Gastrocnemius medialis (tissue), 4 donors: ENCODE measurements at regions not wholly inside any gene's neighbourhood (a gene's known extent, or its start where the extent isn't known, plus 50 kb on each side); places are given as distances from the start of the nearest gene placed in this dataset.

Source experiments
- ATAC-seq, 2 donors: fragments of 150-250 bp; one replicate each; pipeline ENCODE4 v1.9.1; 2016
- DNase-seq, 2 donors: peaks; one replicate each; pipeline ENCODE4 v3.0.0-alpha.2; 2019
- H3K27ac ChIP-seq, 4 donors: fragments of 200-600 bp; sonication (generic); 1 replicate in 1 of 4; 2 replicates in 3 of 4; pipeline ENCODE4 v1.5.1; 2016 to 2018; ENCODE audit warnings: mild to moderate bottlenecking in 2 of 4, moderate library complexity in 1 of 4
- H3K27me3 ChIP-seq, 3 donors: fragments of 200-600 bp; sonication (generic) in 2 of 3; 1 replicate in 1 of 3; 2 replicates in 2 of 3; pipeline versions ENCODE4 v1.5.1 to v1.6.0; 2016 to 2019; ENCODE audit warnings: mild to moderate bottlenecking in 1 of 3, moderate library complexity in 1 of 3
- H3K36me3 ChIP-seq, 2 donors: fragments of 200-600 bp; sonication (generic) in 1 of 2; one replicate each; pipeline ENCODE4 v1.5.1; 2017 to 2018
- H3K4me1 ChIP-seq, 2 donors: fragments of 200-600 bp; sonication (generic) in 1 of 2; one replicate each; pipeline ENCODE4 v1.5.1; 2016 to 2017; ENCODE audit warnings: mild to moderate bottlenecking in 2 of 2
- H3K4me3 ChIP-seq, 4 donors: fragments of 200-600 bp; sonication (generic) in 3 of 4; 1 replicate in 1 of 4; 2 replicates in 3 of 4; pipeline ENCODE4 v1.5.1; 2016 to 2019; ENCODE audit warnings: mild to moderate bottlenecking in 2 of 4
- H3K9me3 ChIP-seq, 3 donors: fragments of 200-600 bp; sonication (generic) in 2 of 3; 1 replicate in 1 of 3; 2 replicates in 2 of 3; pipeline ENCODE4 v1.5.1; 2016 to 2019
- POLR2A ChIP-seq, 2 donors: fragments of 450-650 bp; IDR thresholded peaks; one replicate each; pipeline ENCODE4 v1.6.1; 2017; ENCODE audit warnings: antibody characterized with exemption in 2 of 2, mild to moderate bottlenecking in 2 of 2, moderate library complexity in 2 of 2
- in situ Hi-C, 4 donors: fragments of 200-750 bp; cut with MboI; loops; one replicate each; pipeline versions ENCODE4 v1.15.0 to v1.8.0; 2017; ENCODE audit warnings: low sequenced_read_pairs in 4 of 4
- intact Hi-C: fragments of 100-400 bp; cut with DNase I; formaldehyde crosslinking; loops from one replicate; pipeline ENCODE4 v1.15.1; 2023; ENCODE audit warnings: low total_unique reads
- TF ChIP-seq, protein P1 (sequence below), 5 experiments: fragments of 450-650 bp in 3 of 5; fragments of 200-600 bp in 2 of 5; sonication (generic) in 2 of 5; IDR thresholded peaks in 4 of 5; conservative IDR thresholded peaks in 1 of 5; 1 replicate in 4 of 5; 2 replicates in 1 of 5; pipeline ENCODE4 v1.5.1; 2016 to 2019; ENCODE audit warnings: antibody characterized with exemption in 5 of 5, mild to moderate bottlenecking in 3 of 5, moderate library complexity in 3 of 5

GRCh38 chr16:13540771-13541170 is 379.2 kb upstream of the ERCC4 start:
- intact Hi-C loops: no loop called here
- no peaks in the 10 kb centered on the region for H3K4me1 ChIP-seq
- TF ChIP-seq, protein P1, sequence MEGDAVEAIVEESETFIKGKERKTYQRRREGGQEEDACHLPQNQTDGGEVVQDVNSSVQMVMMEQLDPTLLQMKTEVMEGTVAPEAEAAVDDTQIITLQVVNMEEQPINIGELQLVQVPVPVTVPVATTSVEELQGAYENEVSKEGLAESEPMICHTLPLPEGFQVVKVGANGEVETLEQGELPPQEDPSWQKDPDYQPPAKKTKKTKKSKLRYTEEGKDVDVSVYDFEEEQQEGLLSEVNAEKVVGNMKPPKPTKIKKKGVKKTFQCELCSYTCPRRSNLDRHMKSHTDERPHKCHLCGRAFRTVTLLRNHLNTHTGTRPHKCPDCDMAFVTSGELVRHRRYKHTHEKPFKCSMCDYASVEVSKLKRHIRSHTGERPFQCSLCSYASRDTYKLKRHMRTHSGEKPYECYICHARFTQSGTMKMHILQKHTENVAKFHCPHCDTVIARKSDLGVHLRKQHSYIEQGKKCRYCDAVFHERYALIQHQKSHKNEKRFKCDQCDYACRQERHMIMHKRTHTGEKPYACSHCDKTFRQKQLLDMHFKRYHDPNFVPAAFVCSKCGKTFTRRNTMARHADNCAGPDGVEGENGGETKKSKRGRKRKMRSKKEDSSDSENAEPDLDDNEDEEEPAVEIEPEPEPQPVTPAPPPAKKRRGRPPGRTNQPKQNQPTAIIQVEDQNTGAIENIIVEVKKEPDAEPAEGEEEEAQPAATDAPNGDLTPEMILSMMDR (IDR thresholded peaks at IDR 0.05 in 4 of 5, conservative IDR thresholded peaks at IDR 0.05 in 1 of 5): no peak
- no peak for TF ChIP-seq POLR2A (IDR thresholded peaks at IDR 0.05)
- no peak for ATAC-seq
- H3K27ac ChIP-seq: no peak overlapping the region
- H3K4me3 ChIP-seq: no peak overlapping the region
- no peaks in the 10 kb centered on the region for H3K9me3 ChIP-seq
- H3K36me3 ChIP-seq: no peaks in the 10 kb centered on the region
- in situ Hi-C loops: no loop called here
- no peaks in the 10 kb centered on the region for H3K27me3 ChIP-seq
- DNase-seq: no peak

DNA sequence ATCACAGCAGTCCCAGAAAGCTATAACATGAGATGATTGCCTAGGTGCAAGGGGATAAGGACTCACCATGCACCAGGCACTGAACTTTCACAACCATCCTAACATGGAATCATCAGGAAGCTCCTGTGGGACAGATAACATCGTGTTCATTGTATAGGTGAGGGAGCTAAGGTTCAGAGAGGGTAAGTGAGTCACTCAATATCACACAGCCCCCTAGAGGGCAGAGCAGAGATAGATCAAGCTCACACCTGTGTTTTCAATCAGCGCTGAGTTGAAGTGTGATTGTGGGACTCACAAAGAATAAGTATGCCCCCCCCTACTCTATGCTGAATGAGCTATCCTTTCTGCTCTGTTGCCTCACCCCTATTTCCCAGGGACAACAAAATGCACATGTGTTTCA is 377.7 kb upstream of the ERCC4 start:
- in situ Hi-C loops (no loop called here), intact Hi-C loops (no loop called here)
- DNase-seq (no peak), ATAC-seq (no peak)
- Histone ChIP-seq H3K4me1 (no peaks in the 10 kb centered on the region), H3K36me3 (no peaks in the 10 kb centered on the region), H3K27me3 (no peaks in the 10 kb centered on the region), H3K4me3 (no peak overlapping the region), H3K27ac (no peak overlapping the region), H3K9me3 (no peaks in the 10 kb centered on the region)
- TF ChIP-seq, protein P1 (IDR thresholded peaks at IDR 0.05 in 4 of 5, conservative IDR thresholded peaks at IDR 0.05 in 1 of 5): no peak
- no peak for TF ChIP-seq POLR2A (IDR thresholded peaks at IDR 0.05)

DNA sequence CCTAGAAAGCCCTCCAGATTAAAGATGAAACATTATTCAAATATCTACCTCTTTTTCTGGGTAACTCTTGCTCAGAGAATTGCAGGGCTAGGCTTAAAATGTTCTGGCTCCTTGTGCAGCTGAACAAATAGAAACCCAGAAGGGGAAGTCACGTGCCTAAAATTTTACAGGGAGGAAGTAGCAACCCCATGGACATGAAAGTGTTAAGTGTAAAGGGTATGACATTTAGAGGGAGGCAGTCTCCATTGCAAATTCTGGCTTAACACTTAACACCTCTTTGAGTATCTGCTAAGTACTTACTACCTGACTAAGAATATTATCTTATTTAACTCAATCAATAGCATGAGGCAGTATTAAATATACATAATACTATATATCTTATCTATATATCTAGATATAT is 376.1 kb upstream of the ERCC4 start:
- intact Hi-C loops: no loop called here
- no peaks in the 10 kb centered on the region for H3K36me3 ChIP-seq
- ATAC-seq (no peak), DNase-seq (no peak)
- no peak overlapping the region for H3K27ac ChIP-seq
- H3K4me1 ChIP-seq: no peaks in the 10 kb centered on the region
- TF ChIP-seq, protein P1 (IDR thresholded peaks at IDR 0.05 in 4 of 5, conservative IDR thresholded peaks at IDR 0.05 in 1 of 5): no peak
- TF ChIP-seq POLR2A (IDR thresholded peaks at IDR 0.05): no peak
- H3K9me3 ChIP-seq: no peaks in the 10 kb centered on the region
- in situ Hi-C loops: no loop called here
- H3K4me3 ChIP-seq: no peak overlapping the region
- no peaks in the 10 kb centered on the region for H3K27me3 ChIP-seq

- no peaks in the 10 kb centered on the region for H3K36me3 ChIP-seq
- H3K4me3 ChIP-seq: no peak overlapping the region
- no peaks in the 10 kb centered on the region for H3K9me3 ChIP-seq
- no peaks in the 10 kb centered on the region for H3K4me1 ChIP-seq
- intact Hi-C loops: no loop called here
- no peak overlapping the region for H3K27ac ChIP-seq
- no peaks in the 10 kb centered on the region for H3K27me3 ChIP-seq
- no peak for ATAC-seq
- DNase-seq: no peak
- in situ Hi-C loops: no loop called here
- TF ChIP-seq POLR2A (IDR thresholded peaks at IDR 0.05): no peak
- TF ChIP-seq, protein P1 (IDR thresholded peaks at IDR 0.05 in 4 of 5, conservative IDR thresholded peaks at IDR 0.05 in 1 of 5): no peak
Measured at GRCh38 chr16:13545271-13545670, 374.7 kb upstream of the ERCC4 start.

DNA sequence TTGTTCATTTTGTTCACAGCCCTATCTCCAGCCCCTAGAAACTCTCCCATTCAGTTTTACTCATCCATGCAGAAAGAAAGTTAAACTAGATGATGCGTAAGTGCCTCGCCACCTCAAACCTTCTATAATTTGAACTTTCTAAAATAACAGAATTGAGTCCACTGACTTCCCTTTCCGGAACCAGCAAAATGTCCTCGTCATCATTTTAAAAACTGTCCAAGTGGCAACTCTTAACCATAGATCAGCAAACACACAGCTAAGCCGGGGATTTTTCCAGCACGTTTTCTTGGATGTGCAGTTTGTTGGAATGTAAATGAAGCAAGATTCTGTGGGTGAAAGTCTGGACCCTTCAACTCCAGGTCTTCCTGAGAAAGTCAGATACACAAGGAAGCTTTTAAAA is 369.7 kb upstream of the ERCC4 start:
- intact Hi-C loops: no loop called here
- H3K9me3 ChIP-seq: no peaks in the 10 kb centered on the region
- no peak overlapping the region for H3K27ac ChIP-seq
- H3K4me3 ChIP-seq: no peak overlapping the region
- ATAC-seq: no peak
- in situ Hi-C loops: no loop called here
- H3K36me3 ChIP-seq: no peaks in the 10 kb centered on the region
- no peaks in the 10 kb centered on the region for H3K27me3 ChIP-seq
- no peaks in the 10 kb centered on the region for H3K4me1 ChIP-seq
- TF ChIP-seq, protein P1 (IDR thresholded peaks at IDR 0.05 in 4 of 5, conservative IDR thresholded peaks at IDR 0.05 in 1 of 5): no peak
- TF ChIP-seq POLR2A (IDR thresholded peaks at IDR 0.05): no peak
- no peak for DNase-seq
